Fibroblast of skin of left biceps (primary cell): ENCODE measurements at regions not wholly inside any gene's neighbourhood (a gene's known extent, or its start where the extent isn't known, plus 50 kb on each side); places are given as distances from the start of the nearest gene placed in this dataset.
"Not testable (repeated sequence)": the region's sequence is repeated elsewhere in the genome, so short reads cannot be mapped to it uniquely, and the experiment has no call there.

Experiments used
- DNase-seq, 2 experiments: peaks; one replicate each; pipeline ENCODE4 v3.0.0-alpha.2; 2013; ENCODE audit warnings: low read depth in 2 of 2

DNA sequence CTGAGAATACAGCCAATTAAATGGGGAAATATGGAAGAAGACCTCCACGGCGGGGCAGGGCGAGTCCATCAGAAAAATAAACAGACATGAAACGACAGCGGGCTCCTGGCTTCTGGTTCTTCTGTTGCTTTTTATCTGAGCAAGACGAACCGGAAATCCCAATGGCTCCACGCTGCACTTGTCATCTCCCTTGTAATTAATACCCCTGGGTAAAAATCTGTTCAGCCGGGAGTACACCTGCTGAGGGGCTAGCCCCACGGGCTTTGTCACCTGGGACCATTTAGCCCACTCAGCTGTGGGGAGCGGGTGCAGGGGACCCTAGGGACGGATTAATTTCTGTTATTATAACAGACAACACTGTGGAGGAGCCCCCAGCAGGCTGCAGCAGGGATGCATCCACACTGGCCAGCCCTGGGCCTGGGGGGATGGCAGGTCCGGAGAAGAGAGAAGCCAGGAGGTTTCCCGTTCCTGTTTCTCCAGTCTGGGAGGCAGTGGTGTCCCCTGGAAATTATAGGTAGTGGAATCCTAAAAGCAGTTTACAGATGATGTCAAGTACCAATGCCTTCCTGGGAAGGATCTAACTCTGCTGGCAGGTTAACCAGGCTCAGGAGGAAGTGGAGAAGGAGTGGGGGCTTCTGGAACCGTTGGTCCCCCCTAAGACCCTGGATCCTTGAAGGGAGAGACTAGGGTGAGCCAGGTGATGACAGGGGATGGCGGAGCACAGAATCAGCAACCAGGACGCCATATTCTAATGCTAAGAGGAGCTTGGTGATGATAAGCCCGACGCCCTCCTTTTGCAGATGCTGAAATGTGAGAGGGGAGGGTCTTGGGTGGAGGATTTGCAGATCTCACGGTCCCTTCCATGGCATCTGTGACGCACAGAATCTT, 566.1 kb downstream of the PTPRU start:
- no peak for DNase-seq

DNA sequence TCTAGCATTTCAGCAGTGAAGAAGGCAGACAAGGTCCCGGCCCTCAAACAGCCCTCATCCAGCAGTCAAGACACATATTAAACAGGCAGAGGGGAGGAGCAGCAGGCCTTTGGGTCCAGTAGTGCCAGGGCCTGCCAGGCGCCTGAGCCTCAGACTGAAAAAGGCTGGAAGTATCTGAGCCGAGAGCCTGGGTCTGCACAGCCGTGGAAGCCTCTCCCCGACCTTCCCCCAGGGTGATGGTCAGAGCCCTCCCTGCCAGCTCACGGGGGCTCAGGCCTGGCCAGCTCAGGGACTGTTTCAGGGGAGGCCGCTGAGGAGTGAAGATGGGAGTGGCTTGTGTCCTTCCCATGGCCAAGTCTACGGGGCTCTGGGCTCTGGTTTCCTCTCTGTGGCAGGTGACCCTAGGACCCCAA, 565.2 kb downstream of the PTPRU start:
- no peak for DNase-seq

- no peak for DNase-seq
Measured at GRCh38 chr1:29801003-29801402, 564.7 kb downstream of the PTPRU start.

DNA sequence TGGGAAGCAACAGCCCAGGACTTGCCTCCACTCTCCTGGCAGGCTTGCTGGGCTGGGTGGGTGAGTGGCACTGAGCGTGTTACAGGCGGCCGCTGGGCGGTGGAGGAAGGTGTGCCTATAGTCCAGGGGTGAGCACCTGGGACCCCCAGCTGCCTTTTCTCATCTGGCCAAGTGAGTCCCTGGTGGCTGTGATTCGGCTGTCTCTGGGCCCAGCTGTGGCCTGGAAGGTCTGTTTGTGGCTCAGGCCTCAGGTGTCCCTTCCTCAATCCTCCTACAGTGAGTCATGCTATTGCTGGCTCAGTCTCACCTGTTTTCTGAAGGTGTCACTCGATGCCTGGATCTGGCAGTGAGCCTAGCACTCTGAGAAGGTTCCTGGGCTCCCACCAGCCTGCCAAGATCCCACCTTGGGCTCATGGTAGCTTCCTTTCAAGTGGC, 564.2 kb downstream of the PTPRU start:
- no peak for DNase-seq

- DNase-seq: no peak
Measured at GRCh38 chr1:29800120-29800519, 563.8 kb downstream of the PTPRU start.

- DNase-seq: no peak
Measured at GRCh38 chr1:29798699-29799566, 562.6 kb downstream of the PTPRU start.

DNA sequence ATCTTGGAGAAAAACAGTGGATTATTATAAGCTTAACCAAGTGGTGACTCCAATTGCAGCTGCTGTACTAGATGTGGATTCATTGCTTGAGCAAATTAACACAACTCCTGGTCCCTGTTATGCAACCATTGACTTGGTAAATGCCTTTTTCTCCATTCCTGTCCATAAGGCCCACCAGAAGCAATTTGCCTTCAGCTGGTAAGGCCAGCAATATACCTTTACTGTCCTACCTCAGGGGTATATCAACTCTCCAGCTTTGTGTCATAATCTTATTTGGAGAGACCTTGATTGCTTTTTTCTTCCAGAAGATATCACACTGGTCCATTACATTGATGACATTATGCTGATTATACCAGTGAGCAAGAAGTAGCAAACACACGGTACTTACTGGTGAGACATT, 560.8 kb downstream of the PTPRU start:
- DNase-seq: not testable (repeated sequence)

GRCh38 chr1:29795965-29796364, 559.6 kb downstream of the PTPRU start:
- DNase-seq: not testable (repeated sequence)

GRCh38 chr1:29793653-29794348, 557.5 kb downstream of the PTPRU start:
- DNase-seq: no peak

GRCh38 chr1:29793101-29793546, 556.8 kb downstream of the PTPRU start:
- DNase-seq: peak in 1 of 2 experiments; percentile 53

DNA sequence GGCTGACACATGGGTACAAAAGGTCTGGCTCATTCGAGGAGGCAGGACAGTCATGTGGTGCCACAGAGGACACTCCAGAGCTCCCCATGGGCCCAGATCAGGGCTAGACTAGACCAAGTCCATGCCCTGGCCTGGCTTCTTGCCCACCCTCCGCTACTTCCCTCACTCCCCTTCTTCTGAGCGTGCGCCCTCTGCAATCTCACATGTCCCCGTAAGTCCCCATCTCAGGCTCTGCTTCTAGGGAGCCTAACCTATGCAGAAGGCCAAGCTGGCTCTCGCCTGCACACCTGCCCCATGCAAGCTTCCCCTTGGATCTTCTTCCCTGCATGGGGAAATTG, 553.6 kb downstream of the PTPRU start:
- no peak for DNase-seq

DNA sequence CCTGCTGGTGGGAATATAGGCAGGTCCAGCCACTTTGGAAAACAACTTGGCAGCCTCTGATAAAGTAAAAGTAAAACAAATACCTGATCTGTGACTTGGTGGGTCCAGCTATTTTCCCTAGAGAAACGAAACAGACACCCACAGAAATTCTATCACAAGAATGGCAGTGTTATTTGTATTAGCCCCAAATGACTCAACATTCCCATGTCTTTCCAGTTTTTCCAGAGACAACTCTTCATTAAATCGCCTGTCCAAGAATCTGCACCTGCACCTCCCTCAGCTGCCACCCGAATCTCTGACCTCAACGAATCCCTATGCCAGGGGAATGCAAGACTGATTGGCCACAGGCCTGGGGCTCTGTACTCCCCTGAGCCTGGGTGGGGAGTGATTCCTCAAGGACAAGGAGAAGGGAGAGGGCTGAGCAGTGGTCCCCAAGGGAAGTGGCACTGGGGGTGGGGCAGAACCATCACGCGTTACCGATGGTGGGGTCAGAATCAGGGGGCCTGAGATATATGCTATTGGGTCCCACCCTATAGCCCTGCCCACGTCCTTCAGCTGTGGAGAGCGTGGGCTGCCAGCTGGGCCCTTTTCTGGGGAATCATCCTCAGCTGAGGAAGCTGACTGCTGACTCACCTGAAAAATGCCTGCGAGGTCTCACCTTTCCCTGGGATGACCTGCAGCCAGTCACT, 553.0 kb downstream of the PTPRU start:
- DNase-seq: no peak

DNA sequence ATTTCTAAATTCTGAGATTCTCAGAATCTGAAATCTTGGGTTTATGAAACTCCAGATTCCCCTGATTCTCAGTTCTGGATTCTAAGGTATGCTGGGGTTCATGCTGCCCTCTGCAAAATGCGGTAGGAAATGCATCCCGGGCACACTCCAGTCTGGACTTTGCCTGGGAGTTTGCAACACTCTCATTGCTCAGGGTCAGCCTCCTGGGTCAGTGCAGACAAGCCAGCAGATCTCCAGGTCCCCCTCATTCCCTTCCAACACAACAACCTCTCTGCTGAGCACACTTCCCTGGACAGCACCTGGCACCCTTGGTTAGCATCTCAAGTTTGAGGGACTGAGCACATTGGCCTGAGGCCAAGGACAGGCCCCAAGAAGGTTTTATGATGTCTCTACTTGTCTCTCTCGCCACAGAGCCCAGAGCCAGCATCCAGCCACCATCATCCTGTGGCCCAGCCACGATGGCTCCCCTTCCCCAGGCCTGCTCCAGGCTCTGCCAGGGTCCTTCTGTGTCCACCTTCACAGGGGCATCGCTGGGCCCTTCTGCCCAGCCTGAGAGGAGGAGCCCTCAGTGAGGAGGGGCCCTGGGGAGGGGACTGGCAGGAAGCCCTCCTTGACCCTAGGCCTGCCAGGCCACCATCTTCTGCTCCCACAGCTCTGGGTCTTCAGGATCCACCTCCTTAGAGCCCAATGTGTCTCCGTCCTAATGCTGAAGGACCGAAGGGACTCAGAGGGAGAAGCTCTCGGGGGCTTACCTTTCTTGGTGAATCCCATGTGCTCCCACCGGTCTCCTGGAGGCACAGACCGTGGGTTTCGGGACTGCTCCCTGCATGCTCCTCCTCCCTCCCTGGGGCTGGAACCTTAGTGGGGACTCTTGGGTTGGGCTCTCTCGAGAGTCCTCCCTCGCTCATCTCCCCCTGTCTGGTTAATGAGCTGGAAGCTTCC, 550.7 kb downstream of the PTPRU start:
- DNase-seq: no peak

DNA sequence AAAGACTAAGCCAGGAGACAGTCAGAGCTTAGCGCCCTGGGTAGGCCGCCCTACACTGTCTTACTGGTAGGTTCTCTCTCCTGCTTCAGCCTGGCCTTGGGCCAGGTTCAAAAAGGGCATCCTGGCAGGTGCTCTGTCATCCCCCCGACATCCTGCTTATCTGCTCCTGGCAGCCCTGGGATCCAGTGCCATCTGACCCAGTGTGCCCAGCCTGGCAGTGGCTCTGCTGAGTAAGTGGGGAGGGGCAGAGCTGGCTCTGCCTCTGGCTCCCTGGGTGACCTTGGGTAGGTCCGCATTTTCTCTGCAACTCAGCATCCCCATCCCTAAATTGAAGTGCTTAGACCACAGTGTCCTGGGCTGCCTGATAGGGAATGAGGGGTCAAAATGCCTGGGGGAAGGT, 549.9 kb downstream of the PTPRU start:
- no peak for DNase-seq

- no peak for DNase-seq
Measured at GRCh38 chr1:29785554-29785953, 549.2 kb downstream of the PTPRU start.

DNA sequence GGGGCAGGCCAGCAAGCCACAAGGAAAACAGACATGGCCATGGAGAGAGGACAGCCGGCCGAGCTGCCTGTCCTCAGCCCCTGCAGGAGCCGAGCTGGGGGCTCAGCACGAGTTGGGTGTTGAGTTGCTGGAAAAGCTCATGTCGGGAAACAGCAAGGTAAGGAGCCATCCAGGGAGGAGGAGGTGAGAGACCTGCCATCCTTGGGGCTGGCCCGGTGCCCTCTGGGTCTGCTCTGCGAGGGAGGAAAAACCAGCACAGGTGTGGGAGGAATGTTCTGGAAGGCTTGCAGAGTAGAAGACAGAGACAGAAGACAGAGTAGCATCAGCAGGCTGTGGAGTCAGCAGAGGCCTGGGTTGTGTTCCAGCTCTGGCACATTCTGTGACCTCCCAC, 548.8 kb downstream of the PTPRU start:
- DNase-seq: no peak

DNA sequence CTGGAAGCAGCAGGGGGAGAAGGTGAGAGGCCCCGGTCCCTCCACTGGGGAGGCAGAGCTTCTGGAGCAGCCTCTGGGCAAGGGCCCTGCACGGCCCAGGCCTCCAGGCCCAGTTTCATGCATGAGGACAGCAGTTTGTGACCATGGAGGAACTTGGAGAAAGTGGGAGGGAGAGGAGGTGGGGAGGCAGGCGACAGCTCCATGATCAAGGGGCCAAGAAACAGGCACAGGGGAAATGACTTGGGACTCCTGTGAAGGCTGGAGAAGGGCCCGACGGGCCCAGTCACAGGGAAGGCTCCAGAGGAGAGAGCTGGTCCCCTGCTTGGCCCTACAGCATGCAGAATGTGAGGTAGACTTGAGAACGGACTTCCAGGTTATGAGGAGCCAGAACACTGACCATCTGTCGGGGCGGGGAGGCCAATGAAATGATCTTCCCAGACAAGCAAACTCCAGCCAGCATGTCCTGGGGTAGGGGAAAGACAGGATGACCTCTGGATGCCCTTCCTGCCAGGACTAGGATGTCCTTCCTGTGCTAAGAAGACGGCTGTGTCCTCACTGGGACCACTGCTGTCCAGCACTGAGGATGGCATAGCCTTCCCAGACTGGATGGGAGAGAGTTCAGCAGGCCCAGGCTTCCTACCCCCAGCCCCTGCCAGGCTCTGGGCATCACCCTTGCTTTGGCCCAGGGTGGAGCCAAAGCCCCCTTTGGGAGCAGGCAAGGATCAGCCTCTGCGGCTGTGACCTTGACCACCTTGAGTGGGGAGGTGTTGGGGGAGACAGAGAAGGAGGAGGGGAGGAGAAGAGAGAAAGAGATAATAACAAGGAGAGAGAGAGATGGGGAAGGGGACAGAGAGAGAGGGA, 548.2 kb downstream of the PTPRU start:
- no peak for DNase-seq

DNA sequence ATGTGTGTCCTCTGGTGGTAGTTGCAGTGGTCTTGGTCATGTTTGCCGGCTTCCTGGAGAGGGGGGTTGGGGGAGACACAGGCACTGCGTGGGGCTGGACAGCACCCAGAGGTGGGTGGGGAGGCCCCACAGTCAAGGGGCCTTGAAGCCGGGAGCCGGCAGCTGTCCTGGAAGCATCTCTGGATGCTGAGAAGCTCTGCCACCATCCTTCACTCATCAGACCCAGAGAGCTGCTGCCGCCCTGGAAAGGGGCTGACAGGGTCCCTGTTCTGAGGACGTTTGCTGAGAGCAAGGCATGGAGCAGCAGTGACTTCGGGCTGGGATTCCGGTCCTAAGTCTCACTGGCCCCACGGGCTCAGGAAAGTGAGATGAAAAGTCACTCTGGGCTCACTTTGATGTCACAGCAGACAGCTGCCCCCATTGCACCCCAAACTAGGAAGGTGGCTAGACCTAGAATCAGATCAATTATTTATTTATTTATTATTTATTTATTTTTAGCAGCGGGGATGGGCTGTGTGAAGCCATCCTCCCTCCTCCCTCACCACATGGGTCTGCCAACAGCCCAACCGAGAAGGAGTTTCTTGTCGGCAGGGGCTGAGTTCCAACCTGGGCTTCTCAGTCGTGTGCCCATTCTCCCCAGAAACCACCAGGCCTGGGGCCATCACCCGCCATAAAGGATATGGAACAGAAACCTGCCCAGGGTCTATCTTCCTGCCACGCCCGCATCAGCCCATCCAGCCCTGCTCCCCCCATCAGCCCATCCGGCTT, 547.4 kb downstream of the PTPRU start:
- no peak for DNase-seq
